ENCODE measurements at regions not wholly inside any gene's neighbourhood (a gene's known extent, or its start where the extent isn't known, plus 50 kb on each side); places are given as distances from the start of the nearest gene placed in this dataset.
A peak's percentile ranks its signal among the peaks of the same experiment; 100 is the strongest.
"Not testable (repeated sequence)": the region's sequence is repeated elsewhere in the genome, so short reads cannot be mapped to it uniquely, and the experiment has no call there.

- not testable (repeated sequence) for H3K4me3 ChIP-seq (ENCODE audit: low read depth, low read length); DNase-seq (ENCODE audit: low read depth)
Observed at GRCh38 chr1:146731981-146732680, 206.0 kb upstream of the NBPF12 start.

DNA sequence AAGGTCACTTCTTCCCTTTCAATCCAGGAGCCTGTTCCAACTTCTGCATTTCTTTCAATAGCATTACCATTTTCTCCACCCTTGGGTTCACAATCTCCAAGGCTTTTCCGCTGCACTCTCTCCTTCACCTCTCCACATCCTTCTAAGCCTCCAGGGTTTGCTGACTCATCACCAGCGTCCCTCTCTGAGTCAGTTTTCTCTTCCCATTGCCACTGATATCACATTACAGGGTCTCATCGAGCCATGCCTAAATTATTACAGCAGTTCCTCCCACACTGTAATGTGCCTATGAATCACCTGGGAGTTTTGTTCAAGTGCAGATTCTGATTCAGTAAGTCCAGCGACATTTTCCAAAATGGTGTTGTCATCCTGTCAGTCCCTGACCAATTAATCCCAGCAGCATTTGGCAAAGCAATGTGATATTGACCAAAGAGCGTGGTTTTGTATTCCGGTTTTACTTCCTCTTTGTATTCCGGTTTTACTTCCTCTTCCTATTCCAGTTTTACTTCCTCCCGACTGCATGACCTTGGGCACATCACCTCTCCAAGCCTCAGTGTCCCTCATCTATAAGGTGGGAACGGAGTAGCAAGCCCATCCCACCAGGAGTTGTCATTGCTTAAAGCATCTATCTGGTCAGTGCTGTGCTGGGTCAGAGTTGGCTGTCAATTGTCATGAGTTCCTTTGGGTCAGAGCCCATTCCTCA, 208.3 kb upstream of the NBPF12 start:
- DNase-seq (ENCODE audit: low read depth); H3K4me3 ChIP-seq (ENCODE audit: low read depth, low read length): not testable (repeated sequence)

DNA sequence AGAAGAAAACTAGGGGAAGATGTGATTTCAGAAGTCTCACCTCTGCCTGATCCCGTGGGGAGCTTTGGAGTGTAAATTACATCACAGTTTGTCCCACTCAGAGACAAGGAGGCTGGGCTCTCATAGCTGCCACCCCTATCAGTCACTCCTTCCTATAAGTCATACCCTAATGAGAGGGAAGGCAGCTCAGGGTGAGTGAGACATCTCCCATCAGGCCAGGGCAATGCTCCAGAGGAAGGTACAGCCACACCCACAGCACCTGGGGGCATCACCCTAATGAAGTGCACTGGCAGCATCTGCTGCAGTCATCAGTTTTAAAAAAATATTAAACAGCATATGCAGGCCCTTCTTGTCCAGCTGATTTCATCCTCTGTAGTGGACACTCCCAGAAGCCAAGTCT, 223.1 kb upstream of the NBPF12 start:
- not testable (repeated sequence) for DNase-seq (ENCODE audit: low read depth); H3K4me3 ChIP-seq (ENCODE audit: low read depth, low read length)

DNA sequence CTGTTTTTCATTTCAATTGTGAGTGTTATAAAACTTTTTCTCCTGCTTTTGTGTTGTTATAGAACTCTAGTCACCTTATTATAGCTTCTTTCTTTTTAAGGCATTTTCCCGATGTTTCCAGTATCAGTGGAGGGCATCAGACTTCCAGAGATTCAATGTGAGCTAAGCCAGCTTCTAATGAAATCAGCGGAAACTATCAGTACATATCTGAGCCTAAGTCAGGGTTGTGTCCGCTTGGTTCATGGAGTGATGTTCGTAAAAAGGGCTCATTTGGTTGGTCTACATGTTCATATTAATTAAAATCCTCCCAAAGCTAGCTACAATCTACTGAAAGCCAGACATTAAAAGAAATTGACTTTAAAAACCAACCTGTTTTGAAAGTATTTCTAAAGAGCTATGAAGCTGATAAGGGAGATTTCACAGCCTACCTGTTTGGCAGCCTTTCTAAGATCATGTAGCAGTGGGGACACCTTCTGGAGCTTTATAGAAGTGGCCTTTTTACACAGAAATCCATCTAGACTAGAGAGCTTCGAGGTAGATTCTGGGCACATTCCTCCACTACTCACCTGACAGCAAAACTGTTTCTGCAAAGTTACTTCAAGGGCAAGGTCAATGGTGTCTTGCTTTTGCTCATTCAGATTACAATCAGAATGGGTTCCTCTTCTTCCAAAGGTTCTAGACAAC, 227.1 kb upstream of the NBPF12 start:
- peak; percentile 45 for DNase-seq (ENCODE audit: low read depth)
- peak; percentile 15 for TF ChIP-seq CTCF (IDR thresholded peaks at IDR 0.05; ENCODE audit: low read depth, low read length)
- not testable (repeated sequence) for H3K4me3 ChIP-seq (ENCODE audit: low read depth, low read length)

GRCh38 chr1:146709302-146709701, 228.8 kb upstream of the NBPF12 start:
- not testable (repeated sequence) for H3K4me3 ChIP-seq (ENCODE audit: low read depth, low read length); DNase-seq (ENCODE audit: low read depth)

DNA sequence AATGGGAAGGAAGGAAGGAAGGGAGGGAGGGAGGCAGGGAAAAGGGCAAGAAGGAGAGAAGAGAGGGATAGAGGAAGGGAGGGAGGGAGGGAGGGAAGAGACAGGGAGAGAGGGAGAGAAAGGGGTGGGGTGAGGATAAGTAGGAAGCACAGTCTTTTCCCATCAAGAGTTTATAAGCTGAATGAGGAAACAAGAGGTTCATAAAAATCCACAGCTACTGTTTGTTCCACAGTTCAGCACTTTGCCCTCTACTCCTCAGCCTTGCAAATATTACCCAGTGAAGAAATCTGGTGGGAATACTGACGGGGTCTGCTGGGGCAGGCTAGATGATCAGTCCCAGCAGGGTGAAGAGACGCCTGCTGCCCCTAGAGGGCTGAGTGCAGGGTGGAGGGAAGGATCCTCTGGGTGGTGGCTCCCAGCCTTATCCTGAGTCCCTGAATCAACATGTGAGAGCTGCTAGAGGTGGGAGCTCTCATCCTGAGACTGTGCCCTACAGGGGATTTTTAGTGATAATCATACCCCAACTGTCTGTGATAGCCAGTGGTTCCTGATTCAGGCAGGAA, 233.9 kb upstream of the NBPF12 start:
- H3K4me3 ChIP-seq (ENCODE audit: low read depth, low read length); DNase-seq (ENCODE audit: low read depth): not testable (repeated sequence)

DNA sequence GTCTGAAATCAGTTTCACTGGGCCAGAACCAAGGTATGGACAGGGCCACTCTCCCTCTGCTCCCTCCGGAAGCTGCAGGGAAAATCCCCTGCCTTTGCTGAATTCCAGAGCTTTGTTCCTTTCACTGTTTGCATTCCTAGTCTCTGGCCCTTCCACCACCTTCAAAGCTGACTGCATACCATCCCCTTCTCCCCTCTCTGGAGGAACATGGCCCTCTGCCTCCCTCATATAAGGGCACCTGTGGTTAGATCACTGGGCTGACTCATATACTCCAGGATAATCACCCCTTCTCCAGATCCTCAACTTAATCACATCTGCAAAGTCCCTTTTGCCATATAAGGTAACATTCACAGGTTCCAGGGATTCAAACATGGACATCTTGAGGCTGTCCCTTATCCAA, 236.8 kb upstream of the NBPF12 start:
- not testable (repeated sequence) for DNase-seq (ENCODE audit: low read depth); H3K4me3 ChIP-seq (ENCODE audit: low read depth, low read length)

DNA sequence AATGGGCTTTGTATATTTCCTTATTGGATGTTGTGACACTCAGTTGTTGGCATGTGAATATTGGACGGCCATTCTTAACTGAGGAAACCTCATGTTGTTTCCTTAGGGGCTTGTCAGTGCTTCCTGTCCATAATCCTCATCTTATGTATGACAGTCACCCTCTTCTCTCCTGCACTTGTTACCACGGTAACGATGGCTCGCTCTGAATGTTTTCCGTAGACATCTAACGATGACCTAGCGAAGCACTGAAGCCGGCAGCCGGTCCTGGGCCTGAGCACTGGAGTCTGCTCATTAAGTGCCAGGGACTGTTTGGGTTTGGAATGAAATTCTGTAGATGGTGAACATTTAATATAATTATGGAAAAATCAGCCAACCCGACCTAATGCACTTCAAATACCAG, 242.7 kb upstream of the NBPF12 start:
- not testable (repeated sequence) for H3K4me3 ChIP-seq (ENCODE audit: low read depth, low read length); DNase-seq (ENCODE audit: low read depth)

GRCh38 chr1:146691798-146692197, 246.3 kb upstream of the NBPF12 start:
- H3K4me3 ChIP-seq (ENCODE audit: low read depth, low read length); DNase-seq (ENCODE audit: low read depth): not testable (repeated sequence)

GRCh38 chr1:146688893-146689292, 249.2 kb upstream of the NBPF12 start:
- not testable (repeated sequence) for H3K4me3 ChIP-seq (ENCODE audit: low read depth, low read length); DNase-seq (ENCODE audit: low read depth)

- not testable (repeated sequence) for H3K4me3 ChIP-seq (ENCODE audit: low read depth, low read length); DNase-seq (ENCODE audit: low read depth)
Observed at GRCh38 chr1:146686777-146687366, 251.3 kb upstream of the NBPF12 start.

GRCh38 chr1:146683126-146683429, 255.0 kb upstream of the NBPF12 start:
- not testable (repeated sequence) for DNase-seq (ENCODE audit: low read depth); H3K4me3 ChIP-seq (ENCODE audit: low read depth, low read length)

- not testable (repeated sequence) for DNase-seq (ENCODE audit: low read depth); H3K4me3 ChIP-seq (ENCODE audit: low read depth, low read length)
Observed at GRCh38 chr1:146682227-146683125, 255.6 kb upstream of the NBPF12 start.

DNA sequence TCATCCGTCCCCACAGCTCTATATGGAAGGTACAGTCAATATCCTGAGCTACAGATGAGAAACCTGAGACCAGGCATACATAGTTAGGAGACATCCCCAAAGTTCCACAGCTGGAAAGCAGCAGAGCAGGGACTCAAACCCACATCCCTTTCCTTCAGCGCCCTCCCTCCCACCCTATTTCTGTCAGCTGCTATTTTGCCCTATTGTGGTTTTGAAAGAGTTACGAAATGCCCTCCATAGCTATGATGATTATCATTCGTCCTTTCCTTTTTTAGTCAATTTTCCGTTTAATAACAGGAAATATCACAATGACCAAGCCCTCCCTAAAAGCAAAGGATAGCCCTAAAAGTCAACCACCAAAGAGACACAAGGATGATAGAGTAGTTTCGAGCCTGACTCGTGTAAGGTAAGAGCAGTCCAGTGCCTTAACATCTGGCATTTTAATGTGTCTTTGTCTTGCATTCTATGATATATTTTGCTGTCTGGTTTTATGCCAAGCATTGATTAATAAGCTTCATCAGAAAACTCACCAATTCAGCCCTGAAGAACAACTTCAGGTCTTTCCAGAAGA, 264.3 kb upstream of the NBPF12 start:
- H3K4me3 ChIP-seq (ENCODE audit: low read depth, low read length) = not testable (repeated sequence)

GRCh38 chr1:146672608-146673007, 265.5 kb upstream of the NBPF12 start:
- DNase-seq (ENCODE audit: low read depth); H3K4me3 ChIP-seq (ENCODE audit: low read depth, low read length): not testable (repeated sequence)

More for the DNA sequence above, 264.3 kb upstream of the NBPF12 start:
- DNase-seq (ENCODE audit: low read depth) = peak; percentile 83

DNA sequence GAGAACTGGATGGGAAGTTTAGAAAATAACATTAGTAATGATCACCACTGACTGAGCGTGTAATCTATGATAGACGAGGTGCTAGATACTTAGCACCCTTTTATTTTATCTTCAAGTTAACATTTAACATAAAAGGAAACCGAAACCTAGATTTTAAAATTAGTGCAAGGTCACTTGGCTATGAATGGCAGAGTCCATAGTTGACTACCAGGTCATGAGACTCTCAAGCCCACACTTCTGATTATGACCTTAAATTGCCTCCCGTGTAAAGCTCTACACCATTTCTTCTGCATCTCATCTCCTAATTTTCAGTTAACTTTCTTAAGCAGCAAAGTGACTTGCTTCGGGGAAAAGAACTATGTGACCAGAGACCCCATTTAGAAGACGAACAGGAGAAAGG, 266.5 kb upstream of the NBPF12 start:
- DNase-seq (ENCODE audit: low read depth); H3K4me3 ChIP-seq (ENCODE audit: low read depth, low read length): not testable (repeated sequence)
